H1 (cell line): ENCODE measurements at regions not wholly inside any gene's neighbourhood (a gene's known extent, or its start where the extent isn't known, plus 50 kb on each side); places are given as distances from the start of the nearest gene placed in this dataset.
A peak's percentile ranks its signal among the peaks of the same experiment; 100 is the strongest.

Experiments used
- CTCF ChIA-PET: fragments of 300-600 bp; sonication (Branson Sonifier 250); formaldehyde crosslinking; loops from one replicate; lab custom pipeline; 2021; ENCODE audit not compliant: partially characterized antibody; lab: Charles Lee
- POLR2A ChIA-PET: fragments of 300-600 bp; sonication (Branson Sonifier 250); formaldehyde crosslinking; loops from one replicate; lab custom pipeline; 2021; ENCODE audit warnings: inconsistent platforms; ENCODE audit not compliant: partially characterized antibody; lab: Charles Lee
- DNase-seq, 2 experiments: peaks; one replicate each; pipeline versions ENCODE4 v3.0.0 to v3.0.0-alpha.2; 2010 to 2022; ENCODE audit warnings: low spot score in 2 of 2, low read depth in 1 of 2, mixed read lengths in 1 of 2
- FAIRE-seq: peaks from 2 replicates; lab custom pipeline; 2011; peaks lifted over from hg19 to GRCh38; lab: Jason Lieb, UNC
- H2AFZ ChIP-seq: 2 replicates; pipeline ENCODE4 v1.8.1; 2012; ENCODE audit warnings: low read length, inconsistent platforms
- H2AK5ac ChIP-seq: 2 replicates; pipeline ENCODE4 v1.6.1; 2013; ENCODE audit warnings: low read depth, low read length
- H2BK120ac ChIP-seq: replicated peaks from 2 replicates; pipeline ENCODE3; 2013; ENCODE audit warnings: low read depth, low read length, inconsistent platforms
- H2BK12ac ChIP-seq: 2 replicates; pipeline ENCODE4 v1.6.1; 2013; ENCODE audit warnings: low read depth, low read length
- H2BK15ac ChIP-seq: 2 replicates; pipeline ENCODE4 v1.6.1; 2013; ENCODE audit warnings: low read length
- H2BK20ac ChIP-seq: 2 replicates; pipeline ENCODE4 v1.6.1; 2013; ENCODE audit warnings: low read length
- H2BK5ac ChIP-seq: 2 replicates; pipeline ENCODE4 v1.6.1; 2013; ENCODE audit warnings: low read depth, low read length
- H3K14ac ChIP-seq: 2 replicates; pipeline ENCODE4 v1.6.1; 2013; ENCODE audit warnings: inconsistent platforms; ENCODE audit not compliant: insufficient read length
- H3K18ac ChIP-seq: 2 replicates; pipeline ENCODE4 v1.6.1; 2013; ENCODE audit warnings: low read length; ENCODE audit errors: extremely low read depth
- H3K23ac ChIP-seq: 2 replicates; pipeline ENCODE4 v1.6.1; 2013; ENCODE audit warnings: inconsistent platforms; ENCODE audit not compliant: insufficient read length
- H3K23me2 ChIP-seq: 2 replicates; pipeline ENCODE4 v1.6.1; 2013; ENCODE audit warnings: low read depth, low read length
- H3K27ac ChIP-seq: 2 replicates; pipeline ENCODE4 v1.6.1; 2011; ENCODE audit warnings: low read depth, low read length, inconsistent platforms
- H3K27me3 ChIP-seq, 4 experiments: replicated peaks in 1 of 4; 1 replicate in 1 of 4; 2 replicates in 3 of 4; pipeline versions ENCODE4 v1.6.1 to v1.8.1; 2011 to 2013; ENCODE audit warnings: low read length in 3 of 4, mild to moderate bottlenecking in 3 of 4, inconsistent platforms in 2 of 4, mixed read lengths in 2 of 4, moderate library complexity in 1 of 4; ENCODE audit not compliant: control insufficient read depth in 3 of 4, insufficient read depth in 3 of 4; ENCODE audit errors: extremely low read depth in 1 of 4
- H3K36me3 ChIP-seq, 4 experiments: 2 replicates each; pipeline versions ENCODE4 v1.6.1 to v1.8.1; 2011 to 2013; ENCODE audit warnings: mild to moderate bottlenecking in 4 of 4, low read length in 3 of 4, moderate library complexity in 2 of 4, control low read depth in 1 of 4, inconsistent platforms in 1 of 4; ENCODE audit not compliant: insufficient read depth in 4 of 4, control insufficient read depth in 2 of 4
- H3K4ac ChIP-seq: replicated peaks from 2 replicates; pipeline ENCODE3; 2013; ENCODE audit warnings: low read length, low read depth, mixed read lengths, inconsistent platforms; ENCODE audit not compliant: insufficient read length
- H3K4me1 ChIP-seq, 4 experiments: replicated peaks in 1 of 4; 1 replicate in 1 of 4; 2 replicates in 3 of 4; pipeline versions ENCODE4 v1.6.1 to v1.8.1; 2011 to 2013; ENCODE audit warnings: low read length in 3 of 4, inconsistent platforms in 2 of 4, mixed read lengths in 1 of 4; ENCODE audit not compliant: insufficient read depth in 4 of 4, control insufficient read depth in 3 of 4
- H3K4me2 ChIP-seq, 2 experiments: 2 replicates each; pipeline versions ENCODE4 v1.6.1 to v1.8.1; 2011 to 2013; ENCODE audit warnings: low read depth in 2 of 2, low read length in 2 of 2, control low read depth in 1 of 2, inconsistent platforms in 1 of 2, mild to moderate bottlenecking in 1 of 2; ENCODE audit not compliant: insufficient read depth in 1 of 2
- H3K4me3 ChIP-seq, 4 experiments: fragments of 200-600, 300-600 bp in 1 of 4; sonication (generic), shearing (Covaris generic), sonication (Bioruptor Twin) in 1 of 4; 2 replicates each; pipeline versions ENCODE4 v1.5.1 to v1.8.1; 2011 to 2016; ENCODE audit warnings: low read length in 4 of 4, low read depth in 3 of 4, control low read depth in 2 of 4, inconsistent platforms in 2 of 4, mild to moderate bottlenecking in 2 of 4, mixed read lengths in 1 of 4, moderate library complexity in 1 of 4; ENCODE audit not compliant: insufficient read depth in 2 of 4; ENCODE audit errors: extremely low read depth in 1 of 4
- H3K56ac ChIP-seq: replicated peaks from 2 replicates; pipeline ENCODE3; 2013; ENCODE audit warnings: low read depth, mild to moderate bottlenecking, mixed read lengths, low read length, inconsistent platforms; ENCODE audit not compliant: insufficient read length
- H3K79me1 ChIP-seq: 2 replicates; pipeline ENCODE4 v1.6.1; 2013; ENCODE audit warnings: low read depth, low read length, control low read depth
- H3K79me2 ChIP-seq, 2 experiments: 2 replicates each; pipeline versions ENCODE4 v1.6.1 to v1.8.1; 2012 to 2013; ENCODE audit warnings: low read length in 2 of 2, mild to moderate bottlenecking in 2 of 2, inconsistent platforms in 1 of 2; ENCODE audit not compliant: insufficient read depth in 2 of 2, control insufficient read depth in 1 of 2
- H3K9ac ChIP-seq, 4 experiments: replicated peaks in 1 of 4; 1 replicate in 1 of 4; 2 replicates in 3 of 4; pipeline versions ENCODE4 v1.6.1 to v1.8.1; 2011 to 2013; ENCODE audit warnings: low read depth in 3 of 4, low read length in 3 of 4, control low read depth in 2 of 4, mild to moderate bottlenecking in 2 of 4, moderate library complexity in 2 of 4, inconsistent platforms in 1 of 4; ENCODE audit errors: extremely low read depth in 1 of 4
- H3K9me3 ChIP-seq, 2 experiments: 2 replicates each; pipeline versions ENCODE4 v1.6.1 to v1.8.1; 2012 to 2013; ENCODE audit warnings: mild to moderate bottlenecking in 2 of 2, moderate library complexity in 2 of 2, control low read depth in 1 of 2, inconsistent platforms in 1 of 2, low read depth in 1 of 2, low read length in 1 of 2, mixed read lengths in 1 of 2; ENCODE audit not compliant: insufficient read depth in 2 of 2
- H4K20me1 ChIP-seq, 2 experiments: replicated peaks in 1 of 2; 2 replicates each; pipeline versions ENCODE3 to v1.8.1; 2011 to 2013; ENCODE audit warnings: inconsistent platforms in 2 of 2, low read length in 2 of 2, mild to moderate bottlenecking in 1 of 2; ENCODE audit not compliant: insufficient read depth in 2 of 2, control insufficient read depth in 1 of 2
- H4K5ac ChIP-seq: 2 replicates; pipeline ENCODE4 v1.6.1; 2013; ENCODE audit warnings: low read length, low read depth, mixed read lengths, inconsistent platforms; ENCODE audit not compliant: insufficient read length
- H4K8ac ChIP-seq: 2 replicates; pipeline ENCODE4 v1.8.0; 2013; ENCODE audit warnings: mild to moderate bottlenecking, moderate library complexity, low read length, inconsistent platforms; ENCODE audit not compliant: insufficient read depth; ENCODE audit errors: extremely low read depth
- H4K91ac ChIP-seq: replicated peaks from 2 replicates; pipeline ENCODE3; 2013; ENCODE audit warnings: low read length, mixed read lengths, inconsistent platforms; ENCODE audit not compliant: insufficient read length
- BCL11A ChIP-seq, 2 experiments: IDR thresholded peaks; one replicate each; pipeline ENCODE4 v1.6.1; 2011; ENCODE audit warnings: low read depth in 2 of 2, low read length in 2 of 2, mild to moderate bottlenecking in 2 of 2
- BRCA1 ChIP-seq: IDR thresholded peaks from 2 replicates; pipeline ENCODE4 v1.6.1; 2012; ENCODE audit warnings: low read depth, low read length, improper control_type of control experiment
- CBX8 ChIP-seq: fragments of 300-800, 300-1000 bp; sonication (generic); IDR thresholded peaks from 2 replicates; pipeline ENCODE4 v1.7.1; 2016; ENCODE audit warnings: low read depth, low read length, borderline replicate concordance
- CHD1 ChIP-seq: IDR thresholded peaks from 2 replicates; pipeline ENCODE4 v1.6.1; 2012; ENCODE audit warnings: low read depth, low read length, improper control_type of control experiment
- EZH2 ChIP-seq: fragments of 200-600 bp; sonication (generic); IDR thresholded peaks from 2 replicates; pipeline ENCODE4 v1.7.1; 2012; ENCODE audit warnings: low read depth, mild to moderate bottlenecking, moderate library complexity, low read length, inconsistent platforms; ENCODE audit not compliant: severe bottlenecking
- KDM1A ChIP-seq: fragments of 200-600, 300-600 bp; sonication (generic); IDR thresholded peaks from 2 replicates; pipeline ENCODE4 v1.7.1; 2016; ENCODE audit warnings: mild to moderate bottlenecking, low read length, borderline replicate concordance
- KDM4A ChIP-seq: IDR thresholded peaks from one replicate; pipeline ENCODE4 v1.7.1; 2012; ENCODE audit warnings: low read depth, mild to moderate bottlenecking, moderate library complexity, low read length, inconsistent platforms; ENCODE audit not compliant: severe bottlenecking
- KDM5A ChIP-seq: fragments of 200-600 bp; IDR thresholded peaks from 2 replicates; pipeline ENCODE4 v1.7.1; 2012; ENCODE audit warnings: mild to moderate bottlenecking, low read length, inconsistent platforms, mixed read lengths
- MAX ChIP-seq: IDR thresholded peaks from 2 replicates; pipeline ENCODE4 v1.6.1; 2012; ENCODE audit warnings: inconsistent platforms
- NRF1 ChIP-seq: IDR thresholded peaks from 2 replicates; pipeline ENCODE4 v1.6.1; 2011; ENCODE audit warnings: mild to moderate bottlenecking, low read depth, low read length, improper control_type of control experiment
- POLR2A ChIP-seq, 2 experiments: IDR thresholded peaks; 1 replicate in 1 of 2; 2 replicates in 1 of 2; pipeline ENCODE4 v1.6.1; 2011; ENCODE audit warnings: low read depth in 2 of 2, low read length in 2 of 2, mild to moderate bottlenecking in 2 of 2; ENCODE audit errors: control extremely low read depth in 1 of 2
- POU5F1 ChIP-seq: IDR thresholded peaks from 2 replicates; pipeline ENCODE4 v1.6.1; 2011; ENCODE audit warnings: low read depth, mild to moderate bottlenecking, low read length, moderate library complexity
- SAP30 ChIP-seq: fragments of 300-600 bp; sonication (generic); IDR thresholded peaks from 2 replicates; pipeline ENCODE4 v1.7.1; 2012; ENCODE audit warnings: low read length, moderate library complexity, mild to moderate bottlenecking, inconsistent platforms; ENCODE audit not compliant: insufficient read depth, insufficient replicate concordance
- SP1 ChIP-seq: IDR thresholded peaks from 2 replicates; pipeline ENCODE4 v1.6.1; 2011; ENCODE audit warnings: low read depth, low read length
- SUZ12 ChIP-seq: fragments of 200-600 bp; sonication (generic); IDR thresholded peaks from 2 replicates; pipeline ENCODE4 v1.6.1; 2012; ENCODE audit warnings: mild to moderate bottlenecking, inconsistent platforms, low read length, moderate library complexity, mixed read lengths
- TCF12 ChIP-seq: IDR thresholded peaks from 2 replicates; pipeline ENCODE4 v1.6.1; 2011; ENCODE audit warnings: low read depth, mild to moderate bottlenecking, low read length
- WGBS, 2 experiments: shearing (Covaris generic) in 1 of 2; methylation state at CpG; one replicate each; pipeline versions ENCODE4 v1.1.6 to v1.1.7; 2013 to 2015; ENCODE audit warnings: low lambda C conversion rate in 2 of 2, mixed read lengths in 2 of 2, inconsistent platforms in 1 of 2, low coverage in 1 of 2, missing lambda C conversion rate in 1 of 2; ENCODE audit not compliant: insufficient replicate concordance in 2 of 2, insufficient coverage in 1 of 2, insufficient read length in 1 of 2; ENCODE audit errors: extremely low coverage in 1 of 2, missing lambda C conversion rate in 1 of 2; 5-methylcytosine and 5-hydroxymethylcytosine counted together

- DNase-seq, result no peak
- Histone ChIP-seq H3K4me3 (no peak overlapping the region), H2AFZ (0 out of 2 replicates have a peak overlapping the region, but pooled peaks have one; percentile 78), H3K18ac (no peak overlapping the region), H3K79me2 (no peaks in the 10 kb centered on the region), H3K4me2 (no peak overlapping the region), H2BK5ac (no peak overlapping the region), H3K9ac (no peak overlapping the region), H3K27ac (no peak overlapping the region), H3K79me1 (no peaks in the 10 kb centered on the region), H4K5ac (no peak overlapping the region), H3K4me1 (peaks cover 1 to 10% (median 4%) of the 10 kb centered on the region in 4 experiments; a peak in 4 of 7 replicates), H4K8ac (no peak overlapping the region; the same call in 1 of the 2 replicates), H3K27me3 (no peaks in the 10 kb centered on the region), H3K4ac (no peak overlapping the region), H3K14ac (no peak overlapping the region), H3K23me2 (no peaks in the 10 kb centered on the region), H3K9me3 (no peaks in the 10 kb centered on the region), H4K91ac (no peak overlapping the region), H4K20me1 (no peaks in the 10 kb centered on the region), H2AK5ac (no peak overlapping the region), H2BK20ac (no peak overlapping the region), H3K23ac (no peak overlapping the region), H2BK120ac (no peak overlapping the region), H2BK15ac (no peak overlapping the region), H2BK12ac (no peak overlapping the region), H3K36me3 (no peaks in the 10 kb centered on the region), H3K56ac (no peak overlapping the region)
- 82% methylated on average over 5 of the region's 5 CpGs; no CpG with 5 or more reads in 1 of the 2 experiments for WGBS, 2 experiments
- POLR2A ChIA-PET, result no interaction called here
- CTCF ChIA-PET, result interaction anchor here (0.6 to 1.4 kb wide), 4 partner anchors 11 to 346 kb away, joined by 3 to 4 read pairs (median 4); no protein-coding TSS in a partner anchor
- FAIRE-seq, result no peak
- TF ChIP-seq SAP30, result no peak
- no peak for TF ChIP-seq MAX
- no peak for TF ChIP-seq EZH2
- TF ChIP-seq BCL11A (IDR thresholded peaks at IDR 0.05; ENCODE audit: low read depth in 2 of 2, low read length in 2 of 2), result no peak
- TF ChIP-seq BRCA1, result no peak
- no peak for TF ChIP-seq KDM1A
- TF ChIP-seq POLR2A (IDR thresholded peaks at IDR 0.05; ENCODE audit: control extremely low read depth in 1 of 2, low read depth in 2 of 2, low read length in 2 of 2), result no peak
- TF ChIP-seq CBX8, result no peak
- TF ChIP-seq CHD1, result no peak
- no peak for TF ChIP-seq KDM5A
- TF ChIP-seq SUZ12, result no peak
- TF ChIP-seq NRF1, result no peak
- no peak for TF ChIP-seq KDM4A
- no peak for TF ChIP-seq TCF12
- no peak for TF ChIP-seq SP1
- TF ChIP-seq POU5F1, result no peak
Observed at GRCh38 chr15:53128652-53129051, 338.5 kb upstream of the ONECUT1 start.
